ENCODE measurements at regions not wholly inside any gene's neighbourhood (a gene's known extent, or its start where the extent isn't known, plus 50 kb on each side); places are given as distances from the start of the nearest gene placed in this dataset.
"Not testable (repeated sequence)": the region's sequence is repeated elsewhere in the genome, so short reads cannot be mapped to it uniquely, and the experiment has no call there.

DNA sequence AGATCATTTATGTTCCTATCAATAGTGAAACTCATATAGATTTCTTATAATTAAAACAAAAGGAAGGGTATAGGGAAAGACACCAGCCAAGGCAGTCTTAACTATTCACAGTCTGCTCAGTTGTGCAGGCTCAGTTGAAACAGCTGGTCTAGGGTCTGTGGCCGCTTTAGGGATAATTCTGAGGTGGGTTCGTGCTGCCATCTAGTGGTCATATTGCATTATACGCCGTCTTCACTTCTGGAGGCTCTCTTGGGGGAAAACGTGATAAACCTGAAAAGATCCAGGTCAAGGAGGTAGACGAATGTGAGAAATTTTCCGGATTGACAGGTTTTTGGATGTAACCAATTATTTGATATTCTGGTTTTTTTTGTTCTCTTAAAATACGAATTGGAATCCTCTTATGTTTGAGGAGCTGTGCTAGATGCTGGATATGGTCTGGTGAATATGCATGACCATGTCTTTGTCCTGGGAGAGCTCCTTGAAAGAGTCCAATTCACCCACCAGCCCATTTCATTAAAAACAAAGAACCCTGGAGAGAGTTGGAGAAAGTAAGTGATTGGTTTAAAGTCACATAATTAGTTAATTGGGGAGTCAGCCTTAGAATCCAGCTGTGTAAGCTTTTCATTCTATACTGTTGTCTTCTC, 492.4 kb downstream of the PLCL1 start:
- DNase-seq (ENCODE audit: low spot score), result peak; percentile 47

DNA sequence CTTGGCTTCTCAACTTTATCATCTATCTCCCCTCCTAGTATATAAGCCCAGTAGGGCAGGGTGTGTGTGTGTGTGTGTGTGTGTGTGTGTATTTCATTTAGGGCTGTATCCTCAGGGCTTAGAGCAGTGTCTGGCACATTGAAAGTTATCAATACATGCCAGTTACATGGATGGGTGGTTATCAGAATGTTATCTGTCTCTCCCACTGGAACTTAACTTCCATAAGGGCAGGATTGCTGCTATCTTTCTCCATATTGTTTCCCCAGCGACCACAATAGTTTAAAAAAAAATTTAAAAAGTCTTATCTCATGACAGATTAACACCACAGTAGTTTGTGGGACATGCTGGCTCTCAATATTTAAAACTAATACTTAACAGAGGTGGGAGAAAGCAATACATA, 488.9 kb downstream of the PLCL1 start:
- no peak for DNase-seq (ENCODE audit: low spot score)

DNA sequence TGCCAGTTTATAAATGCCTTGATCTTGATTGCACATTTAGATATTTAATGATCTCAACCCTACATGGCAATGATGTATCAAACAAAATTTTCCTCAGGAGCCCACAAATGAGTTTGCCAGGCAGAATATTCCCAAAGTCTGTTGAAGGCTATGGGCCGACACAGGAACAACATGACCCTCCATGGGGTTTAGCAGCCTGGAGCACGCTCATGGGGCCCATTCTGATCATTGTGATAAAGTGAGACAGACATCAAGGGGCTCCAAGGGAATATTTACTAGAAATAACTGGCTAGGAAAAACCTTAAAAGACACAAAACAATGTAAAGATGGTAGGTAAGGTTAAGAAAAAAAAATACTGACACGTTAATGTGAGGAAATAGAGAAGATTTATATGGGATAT, 485.4 kb downstream of the PLCL1 start:
- no peak for DNase-seq (ENCODE audit: low spot score)

DNA sequence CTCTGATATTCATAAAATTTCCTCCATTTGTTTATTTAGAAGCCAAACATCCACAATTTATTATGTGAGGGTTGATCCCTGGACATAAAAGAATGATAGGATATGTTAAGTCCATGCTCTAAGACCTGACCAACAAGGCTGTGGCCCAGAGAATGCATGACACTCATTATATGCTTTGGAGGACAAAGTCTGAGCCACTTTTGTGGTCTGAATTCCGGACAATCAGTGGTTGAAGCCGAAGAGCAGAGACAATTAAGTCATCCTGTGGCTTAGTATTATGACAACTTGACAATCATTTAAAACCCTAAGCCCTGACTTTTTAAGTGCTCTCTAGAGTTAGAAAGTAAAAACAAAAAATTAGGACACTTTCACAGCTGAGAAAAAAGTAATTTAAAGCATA, 483.3 kb downstream of the PLCL1 start:
- no peak for DNase-seq (ENCODE audit: low spot score)

DNA sequence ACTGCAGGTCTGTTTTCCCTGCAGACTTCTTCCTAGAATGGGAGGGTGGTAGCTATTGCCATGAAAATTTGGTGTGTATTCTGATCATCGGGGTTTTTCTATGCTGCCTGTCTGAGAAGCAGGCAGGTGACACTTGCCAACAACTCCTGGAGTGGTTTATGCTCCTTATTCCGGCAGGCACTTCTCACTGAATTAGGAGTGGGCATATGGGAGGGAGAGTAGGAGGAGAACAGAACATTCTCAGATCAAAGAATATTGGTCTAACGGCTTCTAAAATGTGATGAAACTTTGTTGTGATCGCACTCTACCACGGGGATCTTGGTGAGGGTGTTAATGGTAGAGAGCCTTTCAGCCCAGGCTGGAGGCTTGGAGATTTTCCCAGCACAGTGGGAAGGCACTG, 480.8 kb downstream of the PLCL1 start:
- DNase-seq (ENCODE audit: low spot score), result no peak

DNA sequence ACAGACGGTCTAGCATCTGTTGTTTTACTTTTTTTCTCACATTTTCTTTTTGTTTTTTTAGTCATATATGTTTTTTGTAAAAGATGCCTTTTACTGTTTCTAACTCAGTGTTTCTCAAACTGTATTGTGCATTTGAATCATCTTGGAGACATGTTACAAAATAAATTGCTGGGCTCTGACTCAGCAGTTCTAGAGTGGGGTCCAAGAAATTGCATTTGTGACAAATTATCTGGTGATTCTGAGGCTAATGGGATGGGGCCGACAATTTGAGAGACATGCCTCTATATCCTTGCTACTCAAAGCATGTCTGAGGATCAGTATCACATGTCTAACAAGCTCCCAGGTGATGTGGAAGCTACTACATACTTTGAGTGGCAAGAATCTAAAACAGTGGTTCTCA, 478.8 kb downstream of the PLCL1 start:
- DNase-seq (ENCODE audit: low spot score), result no peak

DNA sequence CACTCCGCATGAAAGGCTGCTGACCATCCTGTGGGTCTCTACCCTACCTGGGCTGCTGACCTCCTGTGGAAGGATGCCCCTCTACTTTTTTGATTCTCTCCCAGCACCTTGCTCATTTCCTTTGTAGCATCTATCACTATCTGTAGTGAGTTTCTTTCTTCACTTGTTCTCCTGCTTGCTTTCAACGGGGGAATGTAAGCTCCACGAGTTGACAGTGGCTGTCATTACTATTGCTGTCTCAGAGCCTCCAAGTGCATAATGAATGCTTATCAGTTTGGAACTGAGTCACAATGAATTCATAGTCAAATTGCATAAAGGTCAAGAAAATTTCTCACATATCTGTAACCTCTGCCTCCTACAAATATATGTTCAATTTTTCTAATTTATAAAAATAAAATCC, 477.7 kb downstream of the PLCL1 start:
- DNase-seq (ENCODE audit: low spot score), result no peak

DNA sequence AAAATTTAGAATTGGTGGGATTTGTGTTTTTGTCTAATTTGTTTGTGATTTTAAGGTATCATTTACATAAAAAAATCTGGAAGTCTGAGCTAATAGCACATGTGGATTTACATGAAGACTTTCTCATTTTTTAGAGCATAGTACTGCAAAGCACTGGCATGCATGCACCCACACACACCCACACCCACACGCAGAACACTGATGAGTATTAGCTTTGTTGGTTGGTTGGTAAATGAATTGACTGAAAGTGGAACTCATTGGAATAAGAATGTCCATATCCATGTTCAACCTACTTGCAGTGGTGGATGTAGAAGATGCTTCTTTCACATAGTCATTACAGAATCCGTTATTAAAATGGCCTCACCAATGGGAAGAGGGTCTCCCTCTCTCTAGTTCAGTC, 475.8 kb downstream of the PLCL1 start:
- no peak for DNase-seq (ENCODE audit: low spot score)

DNA sequence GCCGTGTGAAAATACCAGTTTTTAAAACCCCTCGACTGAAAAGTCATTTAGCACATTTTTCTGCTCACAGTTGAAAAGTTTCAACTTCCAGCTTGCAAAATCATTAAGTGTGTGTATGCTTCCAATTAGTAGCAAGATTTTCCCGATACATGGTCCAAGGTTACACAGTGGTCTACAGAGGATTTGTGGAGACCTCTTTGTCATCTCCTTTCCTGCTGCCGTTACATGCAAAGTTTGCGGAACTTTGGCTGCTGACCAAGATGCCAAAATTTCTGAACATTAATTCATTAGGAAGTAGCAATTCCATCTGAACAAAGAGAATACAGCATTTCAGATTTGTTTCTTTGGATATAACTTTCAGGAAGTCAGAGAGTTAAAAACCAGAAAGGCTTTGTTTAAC, 474.6 kb downstream of the PLCL1 start:
- no peak for DNase-seq (ENCODE audit: low spot score)

DNA sequence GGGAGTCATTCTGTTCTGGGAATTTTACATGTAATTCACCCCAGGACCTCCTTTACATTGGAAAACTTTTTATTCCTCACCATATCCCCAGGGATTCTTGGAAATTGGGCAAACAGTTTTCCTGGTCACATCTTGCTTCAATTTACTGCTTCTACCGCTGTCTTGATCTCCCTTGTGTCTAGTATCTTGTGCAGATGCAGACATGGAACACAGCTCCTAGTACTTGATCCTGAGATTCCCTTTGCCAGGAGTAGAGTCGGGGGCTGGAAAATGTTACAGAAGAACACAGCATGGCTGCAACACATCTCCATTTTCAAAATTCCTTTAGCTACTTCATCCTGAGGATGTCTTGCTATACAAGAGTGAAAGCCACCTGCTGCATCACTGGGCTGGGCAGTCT, 472.8 kb downstream of the PLCL1 start:
- no peak for DNase-seq (ENCODE audit: low spot score)

DNA sequence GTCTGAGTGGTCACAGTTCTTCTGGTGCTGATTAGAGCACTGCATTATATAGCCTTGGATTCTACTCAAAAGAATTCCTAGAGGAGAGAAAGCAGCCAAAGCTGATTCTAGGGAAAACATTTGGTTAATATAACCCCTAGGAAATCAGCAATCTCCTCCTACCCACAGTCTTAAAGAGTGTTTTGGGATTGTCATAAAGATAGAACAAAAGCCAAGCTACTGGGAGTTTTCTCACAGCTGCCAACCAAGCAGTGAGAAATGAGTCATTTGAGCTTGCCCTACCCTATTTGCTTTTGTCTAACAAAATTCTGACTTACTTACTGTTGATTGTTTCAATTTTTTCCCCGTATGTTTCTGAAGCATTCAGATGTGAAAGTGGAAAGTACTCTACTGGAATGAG, 469.3 kb downstream of the PLCL1 start:
- no peak for DNase-seq (ENCODE audit: low spot score)

DNA sequence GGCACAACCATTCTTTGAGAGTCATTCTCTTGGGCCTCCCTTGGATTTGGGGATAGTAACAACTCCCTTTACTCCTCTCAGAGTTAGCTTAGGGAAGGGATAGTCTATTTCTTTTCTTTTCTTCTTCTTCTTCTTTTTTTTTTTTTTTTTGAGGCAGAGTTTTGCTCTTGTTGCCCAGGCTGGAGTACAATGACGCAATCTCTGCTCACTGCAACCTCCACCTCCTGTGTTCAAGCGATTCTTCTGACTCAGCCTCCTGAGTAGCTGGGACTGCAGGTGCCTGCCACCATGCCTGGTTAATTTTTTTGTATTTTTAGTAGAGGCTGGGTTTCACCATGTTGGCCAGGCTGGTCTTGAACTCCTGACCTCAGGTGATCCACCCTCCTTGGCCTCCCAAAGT, 465.8 kb downstream of the PLCL1 start:
- DNase-seq (ENCODE audit: low spot score), result not testable (repeated sequence)

DNA sequence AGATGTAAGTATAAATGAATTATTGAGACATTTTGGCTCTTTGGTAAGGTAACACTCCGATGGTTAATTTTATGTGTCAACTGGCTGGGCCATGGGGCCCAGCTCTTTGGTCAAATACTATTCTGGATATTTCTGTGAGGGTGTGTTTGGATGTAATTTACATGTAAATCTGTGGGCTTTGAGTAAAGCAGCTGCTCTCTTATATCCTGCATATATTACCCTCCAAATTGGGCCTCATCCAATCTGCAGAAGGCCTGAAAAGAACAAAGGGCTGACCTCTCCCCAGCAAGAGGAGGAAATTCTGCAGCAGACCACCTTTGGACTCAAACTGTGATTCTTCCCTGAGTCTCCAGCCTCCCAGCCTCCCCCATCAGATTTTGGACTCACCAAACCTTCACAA, 464.1 kb downstream of the PLCL1 start:
- no peak for DNase-seq (ENCODE audit: low spot score)

DNA sequence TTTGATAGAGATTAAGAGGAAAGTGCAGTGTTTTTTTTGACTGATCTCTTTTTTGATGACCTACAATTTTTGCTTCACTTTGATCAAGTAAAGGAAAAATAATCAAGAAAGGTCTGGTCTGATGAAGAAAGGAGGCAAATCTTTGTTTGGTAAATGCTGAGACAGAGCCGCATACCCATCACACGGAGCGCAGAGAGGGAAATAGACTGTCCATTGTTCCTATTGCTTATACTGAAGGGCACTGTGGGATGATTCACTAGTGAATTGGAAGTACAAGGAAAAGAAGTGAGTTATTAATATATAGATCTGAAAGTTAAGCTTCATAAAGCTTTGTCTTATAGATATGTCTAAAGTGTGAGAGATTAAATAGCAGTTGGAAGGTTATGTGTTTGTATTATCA, 455.1 kb downstream of the PLCL1 start:
- no peak for DNase-seq (ENCODE audit: low spot score)

DNA sequence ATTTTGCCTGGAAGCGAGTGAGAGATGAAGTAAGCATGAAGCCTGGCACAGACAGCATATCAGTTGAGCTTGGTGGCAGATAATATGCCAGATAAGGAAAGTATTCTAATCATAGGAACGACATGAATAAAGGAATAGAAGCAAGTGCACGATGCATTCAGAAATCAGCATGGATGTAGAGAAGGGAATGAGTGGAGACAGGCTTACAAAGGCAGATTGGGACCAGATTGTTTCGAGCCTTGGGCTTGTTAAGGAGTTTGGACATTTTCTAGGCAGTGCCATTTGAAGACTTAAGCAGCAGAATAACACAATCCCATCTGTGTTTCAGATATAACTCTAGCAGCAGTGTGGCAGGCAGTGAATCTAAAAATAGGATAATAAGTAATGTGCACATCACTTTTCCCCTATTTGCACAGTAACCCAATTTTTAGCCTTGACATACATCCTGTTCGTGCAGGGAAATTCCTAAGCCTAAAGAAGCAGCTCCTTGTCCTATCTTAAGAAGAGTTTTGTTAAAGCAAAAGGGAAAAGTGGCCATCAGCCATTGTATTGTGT, 450.2 kb downstream of the PLCL1 start:
- DNase-seq (ENCODE audit: low spot score), result no peak

DNA sequence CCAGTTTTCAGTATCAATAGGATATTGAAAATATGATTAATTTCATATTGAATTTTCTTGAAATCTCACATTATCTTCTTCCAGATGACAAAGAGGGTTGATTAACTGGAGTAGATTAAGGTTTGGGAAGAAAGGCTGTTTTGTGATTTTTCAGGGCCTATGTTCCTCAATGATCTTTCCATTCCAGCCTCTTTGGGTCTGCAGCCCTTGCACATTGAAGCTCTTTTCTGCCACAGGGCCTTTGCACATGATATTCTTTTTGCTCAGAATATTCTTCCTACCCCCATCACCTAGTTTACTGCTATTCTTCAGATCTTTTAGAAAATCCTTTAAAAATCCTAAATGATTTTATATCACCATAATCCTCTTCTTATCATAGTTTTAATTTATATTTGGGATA, 449.6 kb downstream of the PLCL1 start:
- DNase-seq (ENCODE audit: low spot score), result no peak

DNA sequence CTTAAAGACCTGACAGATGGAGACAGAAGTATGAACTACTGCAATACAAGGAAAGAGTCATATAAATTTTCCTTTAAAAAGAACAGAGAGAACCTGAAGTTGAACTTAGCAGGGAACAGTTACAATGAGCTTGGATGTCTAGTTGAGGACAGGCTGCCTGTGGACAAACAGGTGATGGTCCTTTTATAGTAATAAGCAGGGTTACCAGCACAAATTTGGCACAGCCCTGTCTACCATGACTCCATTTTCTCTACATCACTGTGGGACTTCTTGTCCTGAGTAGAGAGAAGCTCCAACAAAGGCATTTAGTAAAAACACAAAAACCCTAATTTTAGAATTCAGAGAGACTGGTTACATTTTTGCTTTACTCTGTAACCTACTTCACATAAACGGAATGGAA, 448.1 kb downstream of the PLCL1 start:
- no peak for DNase-seq (ENCODE audit: low spot score)

DNA sequence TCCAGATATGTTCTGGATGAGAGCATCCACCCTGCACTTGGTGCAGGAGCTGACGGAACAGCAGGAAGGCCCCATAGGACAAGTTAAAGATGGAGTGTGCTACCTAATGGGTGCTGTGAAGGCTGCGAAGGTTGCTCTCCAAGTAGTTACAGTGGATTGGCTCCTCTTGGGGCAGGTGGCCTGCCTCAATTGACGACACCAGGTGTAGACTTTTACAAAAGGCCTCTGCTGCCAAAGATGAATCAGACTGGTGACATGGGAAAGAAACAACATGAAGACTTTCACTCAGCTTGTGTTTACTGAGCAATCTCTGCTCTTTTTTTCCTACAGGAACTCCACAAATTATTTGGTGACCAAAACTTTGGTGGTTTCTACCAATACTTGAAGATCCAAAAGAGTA, 437.7 kb downstream of the PLCL1 start:
- DNase-seq (ENCODE audit: low spot score), result no peak

DNA sequence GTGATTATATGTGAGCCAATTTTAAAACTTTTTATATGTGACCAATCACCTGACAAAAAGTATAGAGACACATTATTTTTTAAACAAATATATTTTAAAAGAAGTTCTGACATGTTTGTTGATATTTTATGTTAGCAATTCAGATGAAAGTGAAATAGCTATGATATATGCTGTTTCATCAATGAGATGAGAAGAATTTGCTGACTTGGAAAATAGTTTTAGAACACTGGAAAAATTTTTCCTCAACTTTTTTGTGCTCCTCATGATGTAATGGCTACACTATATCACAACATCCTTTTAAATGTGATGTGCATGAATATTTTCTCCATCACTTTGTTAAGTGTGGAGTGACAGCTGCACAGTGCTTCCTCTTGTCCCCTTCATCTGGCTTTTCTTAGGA, 434.0 kb downstream of the PLCL1 start:
- DNase-seq (ENCODE audit: low spot score), result no peak

DNA sequence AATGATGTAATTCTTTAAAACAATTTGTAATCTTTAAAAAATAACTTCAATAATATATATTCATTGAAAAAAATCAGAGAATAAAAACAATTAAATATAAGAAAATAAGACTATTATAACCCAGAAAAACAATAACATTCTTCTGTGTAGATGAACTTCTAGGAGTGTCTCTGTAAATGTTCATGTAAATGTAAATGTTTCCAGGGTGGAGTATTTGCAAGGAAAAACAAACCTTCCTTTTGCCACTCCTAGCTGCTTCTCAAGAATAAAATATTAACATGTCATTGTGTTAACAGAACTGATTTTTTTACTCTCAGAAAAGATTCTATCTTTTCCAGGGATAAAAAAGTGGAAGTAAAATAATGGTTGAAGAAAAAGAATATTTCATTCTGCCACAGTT, 431.9 kb downstream of the PLCL1 start:
- no peak for DNase-seq (ENCODE audit: low spot score)

DNA sequence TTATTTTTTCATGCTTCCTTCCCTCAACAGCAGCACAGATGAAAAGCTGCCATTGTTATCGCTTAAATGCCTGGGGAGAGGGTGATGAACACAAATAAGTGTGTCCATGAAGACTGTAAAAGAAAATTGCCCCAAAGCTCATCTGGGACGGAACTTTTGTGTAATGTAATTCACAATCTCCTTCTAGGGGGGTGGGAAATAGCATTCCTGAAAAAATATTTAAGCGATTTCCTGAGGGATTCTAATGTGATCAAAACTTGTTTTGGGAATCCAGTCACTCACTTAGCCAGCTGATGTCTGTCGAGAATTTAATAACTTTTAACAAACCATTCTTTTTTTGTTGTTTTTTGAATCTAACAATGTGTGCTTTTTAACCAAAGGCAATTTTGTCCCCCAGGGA, 427.9 kb downstream of the PLCL1 start:
- no peak for DNase-seq (ENCODE audit: low spot score)

DNA sequence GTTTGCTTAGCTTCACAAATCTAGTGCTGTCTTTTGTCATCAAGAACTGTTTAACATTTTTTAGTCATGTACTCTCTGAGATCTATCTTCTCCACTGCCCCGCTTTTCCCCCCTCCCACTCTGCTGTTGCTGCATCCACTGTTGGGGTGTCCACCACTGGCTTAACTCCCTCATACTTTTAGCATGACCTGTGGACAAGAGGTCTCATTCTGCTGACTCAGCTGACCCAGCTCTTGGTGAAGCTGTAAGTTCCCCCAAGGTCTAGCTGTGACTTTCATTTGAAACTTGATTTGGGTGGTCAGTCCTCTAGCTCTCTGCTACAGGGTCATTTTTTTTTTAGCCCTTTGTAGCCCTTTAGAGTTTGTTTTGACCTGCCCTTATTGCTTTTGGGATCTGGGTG, 427.2 kb downstream of the PLCL1 start:
- DNase-seq (ENCODE audit: low spot score), result no peak

DNA sequence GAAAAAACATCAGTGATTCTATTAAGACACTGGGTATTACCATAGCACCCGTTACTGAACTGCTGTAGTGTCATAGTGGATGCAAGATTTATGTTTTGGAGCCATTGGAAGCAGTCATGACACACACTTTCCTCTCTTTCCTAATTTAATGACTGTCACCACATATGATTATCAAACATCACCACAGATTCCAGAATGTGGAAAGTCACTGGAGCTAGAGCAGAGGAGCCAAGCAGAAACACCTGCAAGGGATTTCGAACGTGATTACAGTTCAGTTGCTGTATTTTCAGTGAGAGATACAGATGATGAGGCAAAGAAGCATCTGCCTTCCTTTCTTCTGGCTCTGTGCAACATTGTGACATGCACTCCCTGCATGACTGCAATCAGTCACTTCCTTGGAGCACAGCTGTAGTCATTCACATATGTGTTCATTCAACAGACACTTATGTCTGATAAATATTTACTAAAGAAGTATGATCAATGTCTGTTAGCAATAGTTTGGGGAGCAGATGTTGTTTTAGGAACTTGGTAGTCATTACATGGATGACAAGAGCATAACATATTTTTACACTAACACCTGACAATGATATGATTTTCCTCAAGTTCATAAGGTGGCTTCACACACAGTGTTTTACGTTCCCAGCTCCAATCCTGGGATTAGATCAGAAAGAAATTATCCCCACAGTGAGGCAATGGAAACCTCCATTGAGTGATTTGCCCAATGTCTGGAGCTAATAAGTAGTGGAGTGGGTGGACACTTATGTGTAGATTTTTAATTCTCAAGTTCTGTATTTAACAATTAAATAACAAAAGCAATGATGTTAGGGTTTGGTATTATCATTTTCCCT, 416.6 kb downstream of the PLCL1 start:
- no peak for DNase-seq (ENCODE audit: low spot score)

DNA sequence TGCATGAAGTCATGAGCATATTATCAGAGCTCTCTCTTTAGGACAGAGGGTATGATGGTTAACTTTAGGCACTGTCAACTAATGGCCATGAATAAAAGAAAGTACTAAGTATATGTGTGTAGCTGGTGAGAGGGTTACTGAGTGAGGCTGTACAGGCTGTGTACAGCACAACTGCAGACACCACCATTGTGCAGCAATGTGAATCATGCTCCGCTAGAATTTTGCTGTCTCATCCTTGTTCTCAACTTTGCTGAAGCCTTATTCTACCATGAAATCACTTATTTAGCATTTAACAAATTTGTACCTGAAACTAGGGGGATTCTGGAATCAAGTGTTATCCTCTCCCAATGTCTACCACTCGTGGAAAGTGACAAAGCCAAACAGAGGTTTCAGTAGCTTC, 414.9 kb downstream of the PLCL1 start:
- DNase-seq (ENCODE audit: low spot score), result no peak

All from hematopoietic multipotent progenitor cell treated with erythropoietin and hydrocortisone succinate and interleukin-3 and kit ligand, for 15 days (in vitro differentiated cells).